ENCODE measurements at regions not wholly inside any gene's neighbourhood (a gene's known extent, or its start where the extent isn't known, plus 50 kb on each side); places are given as distances from the start of the nearest gene placed in this dataset.

DNA sequence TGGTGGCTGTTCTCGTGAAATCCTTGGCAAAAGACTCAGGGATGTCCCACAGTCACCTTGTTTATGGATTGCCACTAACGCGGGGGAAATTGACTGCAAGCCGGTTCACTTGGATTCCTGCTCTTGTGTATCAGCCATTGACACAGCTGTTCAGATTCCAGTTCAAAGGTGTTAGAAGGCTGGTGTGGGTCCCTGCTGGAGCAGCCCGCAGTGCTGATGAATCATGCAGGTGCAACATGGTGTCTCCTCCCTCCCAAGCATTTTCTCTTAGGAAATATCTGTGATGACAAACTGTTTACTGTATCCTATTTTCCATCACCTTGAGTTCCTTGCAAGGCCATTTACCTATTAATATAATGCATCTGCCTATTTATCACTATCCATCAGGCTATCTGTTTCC, 170.1 kb downstream of the GATA3 start:
- WGBS, 2 donors = 94 to 100% methylated on average over 3 to 5 of the region's 5 CpGs

GRCh38 chr10:8225187-8225586, 170.7 kb downstream of the GATA3 start:
- Histone ChIP-seq H3K27ac (no peak overlapping the region), H3K4me3 (replicated peaks in 1 of 3) (no peak overlapping the region), H3K36me3 (no peaks in the 10 kb centered on the region), H3K9me3 (no peaks in the 10 kb centered on the region), H3K27me3 (no peaks in the 10 kb centered on the region), H3K4me1 (peaks cover 3 to 9% of the 10 kb centered on the region in 2 donors)
- intact Hi-C loops (cut with DNase I) = no loop called here
- no peak for DNase-seq
- TF ChIP-seq, protein P1, sequence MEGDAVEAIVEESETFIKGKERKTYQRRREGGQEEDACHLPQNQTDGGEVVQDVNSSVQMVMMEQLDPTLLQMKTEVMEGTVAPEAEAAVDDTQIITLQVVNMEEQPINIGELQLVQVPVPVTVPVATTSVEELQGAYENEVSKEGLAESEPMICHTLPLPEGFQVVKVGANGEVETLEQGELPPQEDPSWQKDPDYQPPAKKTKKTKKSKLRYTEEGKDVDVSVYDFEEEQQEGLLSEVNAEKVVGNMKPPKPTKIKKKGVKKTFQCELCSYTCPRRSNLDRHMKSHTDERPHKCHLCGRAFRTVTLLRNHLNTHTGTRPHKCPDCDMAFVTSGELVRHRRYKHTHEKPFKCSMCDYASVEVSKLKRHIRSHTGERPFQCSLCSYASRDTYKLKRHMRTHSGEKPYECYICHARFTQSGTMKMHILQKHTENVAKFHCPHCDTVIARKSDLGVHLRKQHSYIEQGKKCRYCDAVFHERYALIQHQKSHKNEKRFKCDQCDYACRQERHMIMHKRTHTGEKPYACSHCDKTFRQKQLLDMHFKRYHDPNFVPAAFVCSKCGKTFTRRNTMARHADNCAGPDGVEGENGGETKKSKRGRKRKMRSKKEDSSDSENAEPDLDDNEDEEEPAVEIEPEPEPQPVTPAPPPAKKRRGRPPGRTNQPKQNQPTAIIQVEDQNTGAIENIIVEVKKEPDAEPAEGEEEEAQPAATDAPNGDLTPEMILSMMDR (IDR thresholded peaks at IDR 0.05) = no peak
- no peak for TF ChIP-seq POLR2A (IDR thresholded peaks at IDR 0.05)
- 18 to 30% methylated on average over 3 of the region's 3 CpGs for WGBS, 2 donors

More for the DNA sequence above, 170.1 kb downstream of the GATA3 start:
- Histone ChIP-seq H3K27ac (no peak overlapping the region), H3K9me3 (no peaks in the 10 kb centered on the region), H3K4me3 (replicated peaks in 1 of 3) (no peak overlapping the region), H3K27me3 (no peaks in the 10 kb centered on the region), H3K36me3 (no peaks in the 10 kb centered on the region), H3K4me1 (peaks cover 3 to 9% of the 10 kb centered on the region in 2 donors)
- no peak for TF ChIP-seq POLR2A (IDR thresholded peaks at IDR 0.05)
- TF ChIP-seq, protein P1 (IDR thresholded peaks at IDR 0.05) = no peak
- intact Hi-C loops (cut with DNase I) = no loop called here
- DNase-seq = no peak

GRCh38 chr10:8227246-8227645, 172.8 kb downstream of the GATA3 start:
- no peaks in the 10 kb centered on the region for H3K4me1 ChIP-seq
- intact Hi-C loops (cut with DNase I) = no loop called here
- H3K27ac ChIP-seq = no peak overlapping the region
- no peaks in the 10 kb centered on the region for H3K36me3 ChIP-seq
- H3K27me3 ChIP-seq = no peaks in the 10 kb centered on the region
- WGBS, 2 donors = 90 to 96% methylated on average over 6 of the region's 6 CpGs
- H3K4me3 ChIP-seq (replicated peaks in 1 of 3) = no peak overlapping the region
- TF ChIP-seq POLR2A (IDR thresholded peaks at IDR 0.05) = no peak
- TF ChIP-seq, protein P1 (IDR thresholded peaks at IDR 0.05) = no peak
- H3K9me3 ChIP-seq = no peaks in the 10 kb centered on the region
- no peak for DNase-seq

GRCh38 chr10:8229153-8229552, 174.7 kb downstream of the GATA3 start:
- whole genome bisulfite sequencing, 2 donors = 75 to 86% methylated on average over 3 of the region's 3 CpGs
- Histone ChIP-seq H3K27ac (no peak overlapping the region), H3K27me3 (no peaks in the 10 kb centered on the region), H3K4me3 (replicated peaks in 1 of 3) (no peak overlapping the region), H3K4me1 (no peaks in the 10 kb centered on the region), H3K36me3 (no peaks in the 10 kb centered on the region), H3K9me3 (no peaks in the 10 kb centered on the region)
- DNase-seq = no peak
- TF ChIP-seq, protein P1 (IDR thresholded peaks at IDR 0.05) = no peak
- no peak for TF ChIP-seq POLR2A (IDR thresholded peaks at IDR 0.05)
- intact Hi-C loops (cut with DNase I) = no loop called here

GRCh38 chr10:8230902-8231301, 176.4 kb downstream of the GATA3 start:
- DNase-seq = no peak
- no peak overlapping the region for H3K27ac ChIP-seq
- no peak overlapping the region for H3K4me3 ChIP-seq (replicated peaks in 1 of 3)
- no peaks in the 10 kb centered on the region for H3K9me3 ChIP-seq
- WGBS, 2 donors = 96 to 100% methylated on average over 1 of the region's 1 CpG
- H3K4me1 ChIP-seq = no peaks in the 10 kb centered on the region
- H3K27me3 ChIP-seq = no peaks in the 10 kb centered on the region
- TF ChIP-seq, protein P1 (IDR thresholded peaks at IDR 0.05) = no peak
- TF ChIP-seq POLR2A (IDR thresholded peaks at IDR 0.05) = no peak
- H3K36me3 ChIP-seq = no peaks in the 10 kb centered on the region
- intact Hi-C loops (cut with DNase I) = no loop called here

Measured in thyroid gland (tissue), 4 donors.